ENCODE measurements at regions not wholly inside any gene's neighbourhood (a gene's known extent, or its start where the extent isn't known, plus 50 kb on each side); places are given as distances from the start of the nearest gene placed in this dataset.

DNA sequence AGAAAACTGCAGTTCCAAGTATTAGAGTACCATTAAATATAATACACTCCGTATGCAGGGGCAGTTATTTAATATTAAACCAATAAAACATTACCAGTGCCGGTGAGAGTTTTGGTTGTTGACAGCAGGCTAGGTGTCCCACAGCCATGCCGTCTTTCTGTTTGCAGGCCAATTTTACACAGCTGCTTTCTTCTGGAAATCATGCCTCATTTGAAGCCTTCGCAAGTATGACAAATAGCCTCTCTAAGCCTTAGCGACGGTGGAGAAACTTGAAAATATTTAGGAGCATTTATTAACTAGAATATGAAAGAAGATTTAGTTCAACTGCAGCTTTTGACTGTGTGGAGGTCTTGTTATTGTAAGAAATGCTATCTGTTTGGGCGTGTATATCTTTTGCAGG, 226.0 kb downstream of the BMP2 start:
- Mint-ChIP-seq H3K36me3 (ENCODE audit: insufficient read depth) (no peaks in the 10 kb centered on the region), H3K4me1 (ENCODE audit: low read depth in 2 of 2) (no peaks in the 10 kb centered on the region)
- ATAC-seq (replicated peaks) = no peak

DNA sequence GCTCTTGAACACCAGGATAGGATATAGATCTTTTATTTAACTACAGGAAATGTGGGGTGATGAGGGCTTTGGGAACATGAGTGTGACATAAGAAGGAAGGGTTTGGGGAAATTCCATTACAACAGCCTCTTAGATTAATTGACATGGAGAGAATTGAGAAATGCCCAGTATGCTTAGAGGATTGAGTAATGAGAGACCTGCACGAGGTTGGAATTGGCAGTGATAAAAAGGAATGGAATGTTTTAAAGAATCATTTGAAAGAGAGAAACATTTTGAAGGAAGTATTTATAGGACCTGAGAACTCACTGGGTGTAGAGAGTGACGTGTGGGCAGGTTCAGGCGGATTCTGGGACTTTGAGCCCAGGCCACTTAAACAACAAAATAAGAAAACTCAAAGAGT, 227.0 kb downstream of the BMP2 start:
- DNase-seq = no peak
- no peak for ATAC-seq (replicated peaks)
- Mint-ChIP-seq H3K4me3 (no peak overlapping the region), H3K36me3 (ENCODE audit: insufficient read depth) (no peaks in the 10 kb centered on the region), H3K9me3 (peaks cover 10 to 35% of the 10 kb centered on the region in 2 donors), H3K4me1 (ENCODE audit: low read depth in 2 of 2) (no peaks in the 10 kb centered on the region), H3K27me3 (no peaks in the 10 kb centered on the region), H3K27ac (no peak overlapping the region)

More for the DNA sequence above, 226.0 kb downstream of the BMP2 start:
- H3K9me3 Mint-ChIP-seq = peaks cover 11 to 39% of the 10 kb centered on the region in 2 donors
- DNase-seq = no peak
- H3K27me3 Mint-ChIP-seq = no peaks in the 10 kb centered on the region
- H3K4me3 Mint-ChIP-seq = no peak overlapping the region
- H3K27ac Mint-ChIP-seq = no peak overlapping the region

DNA sequence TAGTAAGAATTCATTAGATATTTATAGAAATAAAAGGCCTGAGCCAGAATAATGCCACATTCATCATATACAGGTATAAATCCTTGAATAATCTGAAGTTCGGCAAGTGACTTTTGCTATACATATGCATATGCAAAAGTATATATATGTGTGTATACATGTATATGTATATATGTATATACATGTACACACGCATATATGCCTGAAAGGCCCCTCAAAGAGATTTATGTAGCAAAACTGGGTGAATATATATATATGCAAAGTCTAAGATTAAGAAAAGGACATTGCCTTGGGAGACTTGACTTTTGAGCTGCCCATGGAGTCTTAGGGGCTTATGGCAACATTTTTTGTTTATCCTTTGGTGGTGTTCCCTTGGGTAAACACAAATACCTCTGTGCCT, 231.4 kb downstream of the BMP2 start:
- H3K4me3 Mint-ChIP-seq = no peak overlapping the region
- no peak for DNase-seq
- peaks cover 10 to 18% of the 10 kb centered on the region in 2 donors for H3K9me3 Mint-ChIP-seq
- H3K4me1 Mint-ChIP-seq (ENCODE audit: low read depth in 2 of 2) = no peaks in the 10 kb centered on the region
- H3K36me3 Mint-ChIP-seq (ENCODE audit: insufficient read depth) = no peaks in the 10 kb centered on the region
- no peaks in the 10 kb centered on the region for H3K27me3 Mint-ChIP-seq
- H3K27ac Mint-ChIP-seq = no peak overlapping the region
- no peak for ATAC-seq (replicated peaks)

DNA sequence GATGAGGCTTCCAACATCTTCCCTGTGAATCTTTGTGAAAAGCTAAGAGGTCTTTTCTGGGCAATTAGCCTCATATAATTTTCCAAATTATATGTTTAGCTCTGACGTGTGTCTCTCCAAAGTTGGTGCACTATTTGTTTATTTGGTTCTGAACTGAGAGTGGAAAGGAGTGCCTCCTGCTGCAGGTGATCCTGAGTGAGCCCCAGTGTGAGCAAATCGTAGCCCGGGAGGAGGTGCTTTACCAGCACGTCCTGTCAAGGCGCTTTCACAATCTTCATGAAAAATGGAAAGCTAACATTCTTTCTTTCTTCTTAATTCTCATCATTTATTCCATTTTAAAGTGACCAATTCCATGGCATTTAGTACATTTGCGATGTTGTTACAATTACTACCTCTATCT, 231.9 kb downstream of the BMP2 start:
- ATAC-seq (replicated peaks) (no peak), DNase-seq (no peak)
- Mint-ChIP-seq H3K27me3 (no peaks in the 10 kb centered on the region), H3K4me3 (no peak overlapping the region), H3K4me1 (ENCODE audit: low read depth in 2 of 2) (no peaks in the 10 kb centered on the region), H3K9me3 (peaks cover 10 to 14% of the 10 kb centered on the region in 2 donors), H3K36me3 (ENCODE audit: insufficient read depth) (no peaks in the 10 kb centered on the region), H3K27ac (no peak overlapping the region)

DNA sequence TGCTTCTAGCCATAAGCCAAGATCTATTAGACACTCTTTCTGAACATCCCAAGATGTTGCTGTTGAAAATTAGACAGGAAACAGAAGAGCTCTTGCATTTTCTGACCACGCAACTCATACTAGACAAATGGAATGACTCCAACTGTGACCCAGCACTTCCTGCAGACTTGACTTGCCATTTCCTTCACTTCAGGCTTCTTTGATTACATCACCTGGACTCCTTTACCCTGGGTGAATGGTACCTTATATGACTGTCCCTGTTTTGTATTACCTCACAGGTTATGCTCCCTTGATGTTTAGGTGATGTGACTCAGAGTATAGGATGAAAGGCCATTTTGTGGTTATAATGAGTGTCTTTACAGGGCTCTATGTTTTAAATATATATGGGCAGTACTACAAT, 236.1 kb downstream of the BMP2 start:
- Mint-ChIP-seq H3K36me3 (ENCODE audit: insufficient read depth) (no peaks in the 10 kb centered on the region), H3K4me1 (ENCODE audit: low read depth in 2 of 2) (no peaks in the 10 kb centered on the region), H3K9me3 (peaks cover 0 to 6% of the 10 kb centered on the region in 2 donors), H3K27ac (no peak overlapping the region), H3K4me3 (no peak overlapping the region), H3K27me3 (no peaks in the 10 kb centered on the region)
- no peak for DNase-seq
- no peak for ATAC-seq (replicated peaks)

DNA sequence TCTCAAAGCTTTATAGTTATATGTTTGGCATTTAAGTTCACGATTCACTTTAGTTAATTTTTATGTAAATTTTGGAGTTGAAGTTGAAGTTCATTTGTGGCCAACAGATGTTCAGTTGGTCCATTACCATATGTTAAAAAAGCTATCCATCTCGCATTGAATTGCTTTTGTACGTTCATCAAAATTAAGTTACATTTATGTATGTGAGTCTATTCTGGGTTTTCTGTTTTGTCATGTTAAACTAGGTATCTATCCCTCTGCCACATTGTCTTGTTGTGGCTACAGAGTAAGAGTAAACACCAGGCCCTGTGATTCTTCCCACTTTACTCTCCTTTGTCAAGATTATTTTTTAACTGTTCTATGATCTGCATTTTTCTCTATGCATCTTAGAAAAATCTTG, 237.3 kb downstream of the BMP2 start:
- Mint-ChIP-seq H3K27ac (no peak overlapping the region), H3K27me3 (no peaks in the 10 kb centered on the region), H3K4me3 (no peak overlapping the region), H3K36me3 (ENCODE audit: insufficient read depth) (no peaks in the 10 kb centered on the region), H3K4me1 (ENCODE audit: low read depth in 2 of 2) (no peaks in the 10 kb centered on the region), H3K9me3 (peaks cover 0 to 6% of the 10 kb centered on the region in 2 donors)
- ATAC-seq (replicated peaks) = no peak
- DNase-seq = no peak

DNA sequence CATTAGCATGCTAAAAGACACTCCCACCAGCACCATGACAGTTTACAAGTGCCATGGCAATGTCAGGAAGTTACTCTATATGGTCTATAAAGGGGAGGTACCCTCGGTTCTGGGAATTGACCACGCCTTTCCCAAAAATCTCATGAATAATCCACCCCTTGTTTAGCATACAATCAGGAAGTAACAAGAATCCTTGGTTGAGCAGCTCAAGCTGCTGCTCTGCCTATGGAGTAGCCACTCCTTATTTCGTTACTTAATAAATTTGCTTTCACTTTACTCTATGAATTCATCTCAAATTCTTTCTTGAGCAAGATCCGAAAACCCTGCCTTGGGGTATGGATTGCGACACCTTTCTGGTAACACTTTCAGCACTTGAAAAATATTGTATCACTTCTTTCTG, 243.0 kb downstream of the BMP2 start:
- ATAC-seq (replicated peaks) = no peak
- no peak for DNase-seq
- H3K27ac Mint-ChIP-seq = no peak overlapping the region
- no peaks in the 10 kb centered on the region for H3K4me1 Mint-ChIP-seq (ENCODE audit: low read depth in 2 of 2)
- H3K4me3 Mint-ChIP-seq = no peak overlapping the region
- H3K36me3 Mint-ChIP-seq (ENCODE audit: insufficient read depth) = no peaks in the 10 kb centered on the region
- no peaks in the 10 kb centered on the region for H3K27me3 Mint-ChIP-seq
- H3K9me3 Mint-ChIP-seq = peaks cover 8 to 11% of the 10 kb centered on the region in 2 donors

DNA sequence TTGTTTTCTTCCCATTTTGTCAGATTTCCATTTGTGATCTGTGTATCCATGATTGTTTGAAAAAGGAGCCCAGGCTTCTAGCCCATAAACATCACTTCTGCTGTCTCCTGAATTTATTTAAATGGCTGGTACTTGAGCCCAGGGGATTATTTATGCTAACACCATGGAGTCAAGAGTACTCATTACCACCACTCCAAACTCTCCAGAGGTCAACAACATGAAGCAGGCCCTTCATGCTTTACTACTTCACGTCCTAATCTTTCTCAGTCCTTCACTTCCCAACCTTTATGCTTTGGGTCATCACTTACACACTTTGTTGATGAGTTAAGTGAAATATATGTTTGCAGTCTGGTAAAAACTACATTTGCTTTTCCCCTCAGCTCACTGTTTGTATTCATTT, 247.8 kb downstream of the BMP2 start:
- Mint-ChIP-seq H3K4me1 (ENCODE audit: low read depth in 2 of 2) (no peaks in the 10 kb centered on the region), H3K27ac (no peak overlapping the region), H3K27me3 (no peaks in the 10 kb centered on the region), H3K4me3 (no peak overlapping the region), H3K36me3 (ENCODE audit: insufficient read depth) (no peaks in the 10 kb centered on the region), H3K9me3 (peaks cover 7 to 11% of the 10 kb centered on the region in 2 donors)
- ATAC-seq (replicated peaks) (no peak), DNase-seq (no peak)

DNA sequence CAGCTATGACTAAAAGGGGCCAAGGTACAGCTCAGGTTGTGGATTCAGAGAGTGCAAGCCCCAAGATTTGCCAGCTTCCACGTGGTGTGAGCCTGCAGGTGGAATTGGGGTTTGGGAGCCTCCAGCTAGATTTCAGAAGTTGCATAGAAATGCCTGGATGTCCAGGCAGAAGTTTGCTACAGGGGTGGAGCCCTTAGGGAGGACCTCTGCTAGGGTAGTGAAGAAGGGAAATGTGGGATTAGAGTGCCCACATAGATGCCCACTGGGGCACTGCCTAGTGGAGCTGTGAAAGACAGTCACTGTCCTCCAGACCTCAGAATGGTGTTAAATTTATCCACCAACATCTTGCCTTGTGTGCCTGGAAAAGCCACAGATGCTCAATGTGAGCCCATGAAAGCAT, 255.1 kb downstream of the BMP2 start:
- no peaks in the 10 kb centered on the region for H3K36me3 Mint-ChIP-seq (ENCODE audit: insufficient read depth)
- ATAC-seq (replicated peaks) = no peak

DNA sequence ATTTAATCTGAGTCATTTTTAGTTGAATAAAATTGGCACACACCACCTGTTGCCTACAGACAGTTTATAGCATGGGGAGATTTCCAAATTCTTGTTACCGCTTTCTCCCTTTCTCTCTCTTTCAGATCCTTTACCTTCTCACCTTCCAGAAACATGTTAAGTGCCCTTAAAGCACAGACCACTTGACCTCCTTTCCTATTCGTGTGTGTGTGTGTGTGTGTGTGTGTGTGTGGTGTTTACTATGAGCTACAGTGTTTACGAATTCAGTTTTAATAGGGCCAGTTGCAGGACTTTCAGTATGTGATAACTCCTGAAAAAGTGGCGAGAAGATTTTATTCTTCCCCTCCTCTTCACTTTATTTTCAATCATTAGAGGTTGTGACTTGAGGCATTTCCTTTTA, 258.1 kb downstream of the BMP2 start:
- no peak overlapping the region for H3K27ac Mint-ChIP-seq
- H3K9me3 Mint-ChIP-seq = peaks cover 5 to 21% of the 10 kb centered on the region in 2 donors
- no peak for ATAC-seq (replicated peaks)
- H3K36me3 Mint-ChIP-seq (ENCODE audit: insufficient read depth) = no peaks in the 10 kb centered on the region
- no peak for DNase-seq
- no peaks in the 10 kb centered on the region for H3K4me1 Mint-ChIP-seq (ENCODE audit: low read depth in 2 of 2)
- H3K27me3 Mint-ChIP-seq = no peaks in the 10 kb centered on the region
- no peak overlapping the region for H3K4me3 Mint-ChIP-seq

More for the DNA sequence above, 255.1 kb downstream of the BMP2 start:
- Mint-ChIP-seq H3K27me3 (no peaks in the 10 kb centered on the region), H3K9me3 (peaks cover 5 to 21% of the 10 kb centered on the region in 2 donors), H3K27ac (no peak overlapping the region), H3K4me1 (ENCODE audit: low read depth in 2 of 2) (no peaks in the 10 kb centered on the region), H3K4me3 (no peak overlapping the region)
- DNase-seq = no peak

DNA sequence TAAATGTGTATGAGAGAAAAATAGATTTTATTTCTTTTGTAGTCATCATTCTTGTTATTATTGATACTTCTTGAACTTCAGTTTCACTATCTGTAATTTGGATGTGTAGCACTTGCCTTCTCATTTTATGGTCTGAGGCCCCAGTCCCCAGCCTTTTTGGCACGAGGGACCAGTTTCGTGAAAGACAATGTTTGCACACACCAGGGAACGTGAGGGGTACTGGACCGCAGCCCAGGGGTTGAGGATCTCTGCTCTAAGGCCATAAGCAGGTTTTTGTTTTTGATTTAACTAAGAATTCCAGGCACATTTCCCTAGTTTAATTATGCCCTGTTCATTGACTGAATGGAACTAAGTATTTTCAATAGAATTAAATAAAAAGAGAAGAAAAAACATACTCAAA, 261.5 kb downstream of the BMP2 start:
- H3K27ac Mint-ChIP-seq = no peak overlapping the region
- no peaks in the 10 kb centered on the region for H3K36me3 Mint-ChIP-seq (ENCODE audit: insufficient read depth)
- ATAC-seq (replicated peaks) (no peak), DNase-seq (no peak)
- H3K9me3 Mint-ChIP-seq = peaks cover 3 to 7% of the 10 kb centered on the region in 2 donors
- no peaks in the 10 kb centered on the region for H3K27me3 Mint-ChIP-seq
- H3K4me3 Mint-ChIP-seq = no peak overlapping the region
- no peaks in the 10 kb centered on the region for H3K4me1 Mint-ChIP-seq (ENCODE audit: low read depth in 2 of 2)

DNA sequence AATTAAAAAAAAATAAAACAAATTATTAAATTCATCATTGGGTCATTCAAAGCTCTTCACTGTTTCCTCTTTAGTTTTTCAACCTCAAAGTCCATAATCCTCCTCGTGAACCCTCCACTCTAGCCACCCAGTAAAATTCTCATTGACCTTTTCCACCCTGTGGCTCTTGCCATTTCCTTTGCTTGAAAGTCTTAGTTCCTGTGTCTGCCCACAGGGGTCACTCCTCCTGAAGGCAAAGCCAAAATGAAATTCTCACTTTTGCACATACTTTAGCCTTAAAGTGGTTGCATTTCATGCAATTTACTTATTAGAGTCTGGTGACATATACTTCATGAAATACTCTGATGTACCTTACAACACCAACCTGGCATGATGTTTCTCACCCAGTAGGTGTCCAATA, 263.7 kb downstream of the BMP2 start:
- H3K27me3 Mint-ChIP-seq = no peaks in the 10 kb centered on the region
- no peak for ATAC-seq (replicated peaks)

DNA sequence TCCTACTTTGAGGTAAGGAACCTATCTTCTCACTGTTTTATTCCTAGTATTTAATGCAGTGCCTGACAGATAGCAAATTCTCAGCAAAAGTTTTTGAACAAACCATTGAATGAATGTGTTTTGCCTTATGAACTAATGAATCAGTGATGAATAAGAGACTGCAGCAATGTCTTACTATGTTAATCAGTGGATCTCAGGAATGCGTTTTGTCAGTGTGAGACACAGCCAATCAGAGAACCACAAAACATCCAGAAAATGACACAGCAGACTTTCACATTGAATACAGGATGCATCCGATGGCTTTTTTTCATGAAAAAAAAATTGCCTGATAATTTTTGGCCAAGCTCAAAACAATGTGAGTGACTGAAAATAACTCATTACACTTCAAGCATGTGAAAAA, 270.5 kb downstream of the BMP2 start:
- Mint-ChIP-seq H3K36me3 (ENCODE audit: insufficient read depth) (no peaks in the 10 kb centered on the region), H3K27me3 (no peaks in the 10 kb centered on the region), H3K4me1 (ENCODE audit: low read depth in 2 of 2) (no peaks in the 10 kb centered on the region), H3K9me3 (peaks cover 12 to 19% of the 10 kb centered on the region in 2 donors), H3K4me3 (no peak overlapping the region), H3K27ac (no peak overlapping the region)
- ATAC-seq (replicated peaks) (no peak), DNase-seq (no peak)

More for the DNA sequence above, 263.7 kb downstream of the BMP2 start:
- Mint-ChIP-seq H3K4me3 (no peak overlapping the region), H3K9me3 (peaks cover 10 to 11% of the 10 kb centered on the region in 2 donors), H3K36me3 (ENCODE audit: insufficient read depth) (no peaks in the 10 kb centered on the region), H3K4me1 (ENCODE audit: low read depth in 2 of 2) (no peaks in the 10 kb centered on the region), H3K27ac (no peak overlapping the region)
- no peak for DNase-seq

DNA sequence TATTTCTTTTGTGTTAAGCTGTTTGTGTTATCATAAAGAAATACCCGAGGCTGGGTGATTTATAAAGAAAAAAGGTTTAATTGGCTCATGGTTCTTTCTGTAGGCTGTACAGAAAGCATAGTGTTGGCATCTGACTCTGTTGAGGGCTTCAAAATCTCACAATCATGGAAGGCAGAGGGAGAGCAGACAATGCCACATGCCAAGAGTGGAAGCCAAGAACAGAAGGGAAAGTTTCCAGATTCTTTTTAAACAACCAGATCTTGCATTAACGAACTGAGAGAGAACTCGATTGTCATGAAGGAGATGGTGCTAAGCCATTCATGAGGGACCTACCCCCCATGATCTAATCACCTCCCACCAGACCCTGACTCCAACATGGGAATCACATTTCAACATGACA, 290.1 kb downstream of the BMP2 start:
- Mint-ChIP-seq H3K9me3 (peaks cover 8 to 16% of the 10 kb centered on the region in 2 donors), H3K4me1 (ENCODE audit: low read depth in 2 of 2) (no peaks in the 10 kb centered on the region), H3K4me3 (no peak overlapping the region), H3K36me3 (ENCODE audit: insufficient read depth) (no peaks in the 10 kb centered on the region), H3K27ac (no peak overlapping the region), H3K27me3 (no peaks in the 10 kb centered on the region)
- no peak for DNase-seq
- no peak for ATAC-seq (replicated peaks)

DNA sequence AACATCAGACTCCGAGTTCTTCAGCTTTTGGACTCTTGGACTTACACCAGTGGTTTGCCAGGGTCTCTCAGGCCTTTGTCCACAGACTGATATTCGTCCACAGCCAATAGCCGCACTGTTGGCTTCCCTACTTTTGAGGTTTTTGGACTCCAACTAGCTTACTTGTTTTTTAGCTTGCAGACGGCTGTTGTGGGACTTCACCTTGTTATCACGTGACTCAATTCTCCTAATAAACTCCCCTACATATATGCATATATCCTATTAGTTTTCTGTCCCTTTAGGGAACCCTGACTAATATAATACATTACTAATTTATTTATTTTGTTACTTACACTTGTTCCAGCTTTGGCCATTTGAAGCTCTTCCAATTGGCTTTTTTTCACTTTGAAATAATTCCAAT, 311.3 kb downstream of the BMP2 start:
- Mint-ChIP-seq H3K27me3 (no peaks in the 10 kb centered on the region), H3K4me1 (ENCODE audit: low read depth in 2 of 2) (no peaks in the 10 kb centered on the region), H3K4me3 (no peak overlapping the region), H3K9me3 (no peaks in the 10 kb centered on the region), H3K27ac (no peak overlapping the region), H3K36me3 (ENCODE audit: insufficient read depth) (no peaks in the 10 kb centered on the region)
- no peak for ATAC-seq (replicated peaks)
- DNase-seq = no peak

Data from effector memory CD8-positive, alpha-beta T cell (primary cell).